B cell (primary cell): ENCODE measurements at regions not wholly inside any gene's neighbourhood (a gene's known extent, or its start where the extent isn't known, plus 50 kb on each side); places are given as distances from the start of the nearest gene placed in this dataset.

ENCODE experiments used
- ATAC-seq: fragments of 200-7000 bp; cut with Tn5 transposase; one replicate; pipeline ENCODE4 v1.10.0; 2021; ENCODE audit warnings: low read depth, mild to moderate bottlenecking, moderate number of reproducible peaks, moderate library complexity
- CTCF ChIA-PET: fragments of 350-600 bp; sonication (Branson Sonifier 250); formaldehyde crosslinking; loops from one replicate; lab custom pipeline; 2021; ENCODE audit warnings: antibody characterized with exemption, inconsistent platforms; lab: Charles Lee
- POLR2A ChIA-PET: fragments of 350-600 bp; sonication (Branson Sonifier 250); formaldehyde crosslinking; loops from one replicate; lab custom pipeline; 2021; ENCODE audit warnings: antibody characterized with exemption; lab: Charles Lee
- DNase-seq: peaks from one replicate; pipeline ENCODE4 v3.0.0; 2013
- H2AFZ ChIP-seq: 2 replicates; pipeline ENCODE4 v1.6.1; 2012; ENCODE audit warnings: mild to moderate bottlenecking, low read depth, low read length; ENCODE audit not compliant: insufficient read depth, poor library complexity, severe bottlenecking
- H3K27ac ChIP-seq, 2 donors: 1 replicate in 1 of 2; 2 replicates in 1 of 2; pipeline ENCODE4 v1.5.1; 2012 to 2013; ENCODE audit warnings: low read length in 2 of 2, mild to moderate bottlenecking in 2 of 2, moderate library complexity in 1 of 2
- H3K27me3 ChIP-seq, 4 experiments: fragments of 200-600 bp in 1 of 4; sonication (generic) in 1 of 4; replicated peaks in 1 of 4; 1 replicate in 2 of 4; 2 replicates in 2 of 4; pipeline versions ENCODE4 v1.6.1 to v1.7.0; 2013 to 2016; ENCODE audit warnings: low read length in 3 of 4, mild to moderate bottlenecking in 2 of 4, mixed read lengths in 1 of 4, moderate library complexity in 1 of 4; ENCODE audit not compliant: insufficient read depth in 4 of 4, control insufficient read depth in 3 of 4; ENCODE audit errors: control extremely low read depth in 1 of 4
- H3K36me3 ChIP-seq, 2 experiments: replicated peaks in 1 of 2; 1 replicate in 1 of 2; 2 replicates in 1 of 2; pipeline versions ENCODE4 v1.6.1 to v1.7.1; 2013; ENCODE audit warnings: low read length in 1 of 2; ENCODE audit not compliant: insufficient read depth in 2 of 2, control insufficient read depth in 1 of 2; ENCODE audit errors: control extremely low read depth in 1 of 2, extremely low read depth in 1 of 2
- H3K4me1 ChIP-seq, 2 donors: fragments of 200-600 bp in 1 of 2; sonication (generic) in 1 of 2; 1 replicate in 1 of 2; 2 replicates in 1 of 2; pipeline versions ENCODE4 v1.5.1 to v1.6.1; 2013 to 2017; ENCODE audit warnings: low read length in 2 of 2; ENCODE audit not compliant: control insufficient read depth in 2 of 2, insufficient read depth in 2 of 2
- H3K4me2 ChIP-seq: replicated peaks from 2 replicates; pipeline ENCODE3; 2012; ENCODE audit warnings: mild to moderate bottlenecking, low read depth, low read length; ENCODE audit not compliant: poor library complexity, severe bottlenecking
- H3K4me3 ChIP-seq, 5 experiments: fragments of 200-600 bp in 1 of 5; sonication (generic) in 1 of 5; 1 replicate in 3 of 5; 2 replicates in 2 of 5; pipeline versions ENCODE4 v1.5.1 to v1.7.0; 2011 to 2016; ENCODE audit warnings: low read length in 4 of 5, mild to moderate bottlenecking in 4 of 5, low read depth in 2 of 5, control low read depth in 1 of 5, moderate library complexity in 1 of 5; ENCODE audit not compliant: insufficient read depth in 1 of 5; ENCODE audit errors: control extremely low read depth in 1 of 5, extremely low read depth in 1 of 5
- H3K79me2 ChIP-seq: fragments of 200-600 bp; sonication (generic); one replicate; pipeline ENCODE4 v1.6.0; 2016; ENCODE audit warnings: low read length; ENCODE audit not compliant: control insufficient read depth, insufficient read depth
- H3K9ac ChIP-seq: fragments of 200-600 bp; sonication (generic); 2 replicates; pipeline ENCODE4 v1.6.1; 2017; ENCODE audit warnings: mild to moderate bottlenecking, low read length, moderate library complexity
- H3K9me3 ChIP-seq, 3 donors: one replicate each; pipeline versions ENCODE4 v1.6.1 to v1.7.1; 2013; ENCODE audit warnings: low read length in 2 of 3; ENCODE audit not compliant: control insufficient read depth in 2 of 3, insufficient read depth in 1 of 3; ENCODE audit errors: control extremely low read depth in 1 of 3
- H4K20me1 ChIP-seq: 2 replicates; pipeline ENCODE4 v1.6.0; 2012; ENCODE audit warnings: mild to moderate bottlenecking, low read length; ENCODE audit not compliant: insufficient read depth, control insufficient read depth, poor library complexity, severe bottlenecking
- H3K27ac Mint-ChIP-seq: one replicate; pipeline ENCODE4 v1.8.0; 2021; ENCODE audit warnings: mixed read lengths
- H3K27me3 Mint-ChIP-seq: one replicate; pipeline ENCODE4 v1.8.0; 2021; ENCODE audit warnings: mixed read lengths
- H3K4me1 Mint-ChIP-seq: one replicate; pipeline ENCODE4 v1.8.0; 2021; ENCODE audit warnings: mixed read lengths
- H3K4me3 Mint-ChIP-seq: one replicate; pipeline ENCODE4 v1.8.0; 2021; ENCODE audit warnings: mixed read lengths
- H3K9me3 Mint-ChIP-seq: one replicate; pipeline ENCODE4 v1.8.0; 2022; ENCODE audit warnings: mixed read lengths; ENCODE audit not compliant: insufficient read depth
- CTCF ChIP-seq: fragments of 200-600 bp; IDR thresholded peaks from one replicate; pipeline ENCODE4 v1.8.0; 2022; ENCODE audit warnings: antibody characterized with exemption, mild to moderate bottlenecking
- EZH2 ChIP-seq: IDR thresholded peaks from 2 replicates; pipeline ENCODE4 v1.6.1; 2012; ENCODE audit warnings: borderline replicate concordance, low read depth, mild to moderate bottlenecking, moderate library complexity, low read length; ENCODE audit not compliant: insufficient read depth, poor library complexity, severe bottlenecking
- WGBS: methylation state at CpG from one replicate; pipeline ENCODE4 v1.1.5; 2013; ENCODE audit warnings: missing lambda C conversion rate; ENCODE audit not compliant: insufficient coverage; 5-methylcytosine and 5-hydroxymethylcytosine counted together
- intact Hi-C: fragments of 100-400 bp; cut with micrococcal nuclease; formaldehyde crosslinking; loops from one replicate; pipeline ENCODE4 v1.10.0; 2022

- Histone ChIP-seq H3K27ac (no peak overlapping the region), H3K79me2 (no peaks in the 10 kb centered on the region), H3K9ac (no peak overlapping the region), H3K27me3 (no peaks in the 10 kb centered on the region), H3K4me3 (no peak overlapping the region), H2AFZ (no peak overlapping the region), H3K36me3 (no peaks in the 10 kb centered on the region), H3K9me3 (peaks cover 0 to 8% (median 0%) of the 10 kb centered on the region in 3 donors), H3K4me2 (no peak overlapping the region), H3K4me1 (no peaks in the 10 kb centered on the region), H4K20me1 (no peaks in the 10 kb centered on the region)
- ChIA-PET POLR2A (no interaction called here), CTCF (no interaction called here)
- TF ChIP-seq CTCF (no peak), EZH2 (no peak)
- no peak overlapping the region for H3K4me3 Mint-ChIP-seq
- ATAC-seq (no peak), DNase-seq (no peak)
- no peaks in the 10 kb centered on the region for H3K9me3 Mint-ChIP-seq
- intact Hi-C loops: no loop called here
- no peaks in the 10 kb centered on the region for H3K4me1 Mint-ChIP-seq
- no peak overlapping the region for H3K27ac Mint-ChIP-seq
- WGBS: 85% methylated on average over 5 of the region's 8 CpGs
- no peaks in the 10 kb centered on the region for H3K27me3 Mint-ChIP-seq
These were observed 516.2 kb downstream of the CDH26 start for GRCh38 chr20:60474385-60474910.

- no peak overlapping the region for H3K27ac ChIP-seq
- Mint-ChIP-seq H3K4me1 (no peaks in the 10 kb centered on the region), H3K27me3 (no peaks in the 10 kb centered on the region), H3K27ac (no peak overlapping the region), H3K9me3 (no peaks in the 10 kb centered on the region), H3K4me3 (no peak overlapping the region)
- 87% methylated on average over 3 of the region's 7 CpGs for WGBS
- H3K36me3 ChIP-seq: no peaks in the 10 kb centered on the region
- no peak overlapping the region for H2AFZ ChIP-seq
- H3K4me1 ChIP-seq: no peaks in the 10 kb centered on the region
- TF ChIP-seq EZH2 (no peak), CTCF (no peak)
- no peaks in the 10 kb centered on the region for H3K79me2 ChIP-seq
- H3K9me3 ChIP-seq: peaks cover 0 to 6% (median 0%) of the 10 kb centered on the region in 3 donors
- no peak overlapping the region for H3K4me3 ChIP-seq
- CTCF ChIA-PET: no interaction called here
- ATAC-seq (no peak), DNase-seq (no peak)
- no peak overlapping the region for H3K9ac ChIP-seq
- intact Hi-C loops: no loop called here
- POLR2A ChIA-PET: no interaction called here
- H4K20me1 ChIP-seq: no peaks in the 10 kb centered on the region
- no peaks in the 10 kb centered on the region for H3K27me3 ChIP-seq
- no peak overlapping the region for H3K4me2 ChIP-seq
These were observed 517.8 kb downstream of the CDH26 start for GRCh38 chr20:60476045-60476444.
